ENCODE measurements at regions not wholly inside any gene's neighbourhood (a gene's known extent, or its start where the extent isn't known, plus 50 kb on each side); places are given as distances from the start of the nearest gene placed in this dataset.

GRCh38 chr9:113658545-113658895, 195.0 kb downstream of the RGS3 start:
- H3K36me3 ChIP-seq (ENCODE audit: low read length): no peaks in the 10 kb centered on the region
- no peaks in the 10 kb centered on the region for H4K20me1 ChIP-seq (ENCODE audit: low read depth, low read length)
- no peak overlapping the region for H3K9ac ChIP-seq (ENCODE audit: low read length)
- H2AFZ ChIP-seq (ENCODE audit: low read depth, low read length, severe bottlenecking): no peak overlapping the region
- H3K4me3 ChIP-seq (ENCODE audit: insufficient read depth, low read length, poor library complexity, severe bottlenecking): no peak overlapping the region
- no peaks in the 10 kb centered on the region for H3K27me3 ChIP-seq (ENCODE audit: low read length)
- no peaks in the 10 kb centered on the region for H3K79me2 ChIP-seq (ENCODE audit: insufficient read depth, low read length)
- H3K9me3 ChIP-seq (ENCODE audit: insufficient read depth, low read length): no peaks in the 10 kb centered on the region
- no peak overlapping the region for H3K4me2 ChIP-seq (ENCODE audit: low read depth, low read length, poor library complexity, severe bottlenecking)
- H3F3A ChIP-seq (ENCODE audit: insufficient read depth): no peaks in the 10 kb centered on the region
- H3K27ac ChIP-seq (ENCODE audit: low read depth, low read length): no peak overlapping the region
- H3K9me2 ChIP-seq (replicated peaks; ENCODE audit: insufficient read depth, low read length): no peaks in the 10 kb centered on the region
- TF ChIP-seq CTCF (IDR thresholded peaks at IDR 0.05; ENCODE audit: insufficient read depth, low read length, poor library complexity, severe bottlenecking) (no peak), EZH2phosphoT487 (conservative IDR thresholded peaks at IDR 0.05; ENCODE audit: low read length) (no peak)

GRCh38 chr9:113659039-113659438, 195.5 kb downstream of the RGS3 start:
- Histone ChIP-seq H3K27ac (ENCODE audit: low read depth, low read length) (no peak overlapping the region), H3K79me2 (ENCODE audit: insufficient read depth, low read length) (no peaks in the 10 kb centered on the region), H3K9me3 (ENCODE audit: insufficient read depth, low read length) (no peaks in the 10 kb centered on the region), H3K4me3 (ENCODE audit: insufficient read depth, low read length, poor library complexity, severe bottlenecking) (no peak overlapping the region), H3K4me2 (ENCODE audit: low read depth, low read length, poor library complexity, severe bottlenecking) (no peak overlapping the region), H2AFZ (ENCODE audit: low read depth, low read length, severe bottlenecking) (no peak overlapping the region), H4K20me1 (ENCODE audit: low read depth, low read length) (no peaks in the 10 kb centered on the region), H3K9me2 (replicated peaks; ENCODE audit: insufficient read depth, low read length) (no peaks in the 10 kb centered on the region), H3K36me3 (ENCODE audit: low read length) (no peaks in the 10 kb centered on the region), H3K9ac (ENCODE audit: low read length) (no peak overlapping the region), H3K27me3 (ENCODE audit: low read length) (no peaks in the 10 kb centered on the region), H3F3A (ENCODE audit: insufficient read depth) (no peaks in the 10 kb centered on the region)
- TF ChIP-seq EZH2phosphoT487 (conservative IDR thresholded peaks at IDR 0.05; ENCODE audit: low read length) (no peak), CTCF (IDR thresholded peaks at IDR 0.05; ENCODE audit: insufficient read depth, low read length, poor library complexity, severe bottlenecking) (no peak)

GRCh38 chr9:113659740-113660139, 196.2 kb downstream of the RGS3 start:
- no peak overlapping the region for H3K27ac ChIP-seq (ENCODE audit: low read depth, low read length)
- no peaks in the 10 kb centered on the region for H4K20me1 ChIP-seq (ENCODE audit: low read depth, low read length)
- H3K79me2 ChIP-seq (ENCODE audit: insufficient read depth, low read length): no peaks in the 10 kb centered on the region
- no peak overlapping the region for H3K4me3 ChIP-seq (ENCODE audit: insufficient read depth, low read length, poor library complexity, severe bottlenecking)
- no peaks in the 10 kb centered on the region for H3F3A ChIP-seq (ENCODE audit: insufficient read depth)
- no peaks in the 10 kb centered on the region for H3K9me2 ChIP-seq (replicated peaks; ENCODE audit: insufficient read depth, low read length)
- no peak overlapping the region for H3K4me2 ChIP-seq (ENCODE audit: low read depth, low read length, poor library complexity, severe bottlenecking)
- no peak overlapping the region for H3K9ac ChIP-seq (ENCODE audit: low read length)
- H3K36me3 ChIP-seq (ENCODE audit: low read length): no peaks in the 10 kb centered on the region
- no peak overlapping the region for H2AFZ ChIP-seq (ENCODE audit: low read depth, low read length, severe bottlenecking)
- no peak for TF ChIP-seq CTCF (IDR thresholded peaks at IDR 0.05; ENCODE audit: insufficient read depth, low read length, poor library complexity, severe bottlenecking)
- TF ChIP-seq EZH2phosphoT487 (conservative IDR thresholded peaks at IDR 0.05; ENCODE audit: low read length): no peak
- no peaks in the 10 kb centered on the region for H3K27me3 ChIP-seq (ENCODE audit: low read length)
- H3K9me3 ChIP-seq (ENCODE audit: insufficient read depth, low read length): no peaks in the 10 kb centered on the region

GRCh38 chr9:113660196-113660595, 196.7 kb downstream of the RGS3 start:
- H3K36me3 ChIP-seq (ENCODE audit: low read length): no peaks in the 10 kb centered on the region
- no peaks in the 10 kb centered on the region for H3K9me2 ChIP-seq (replicated peaks; ENCODE audit: insufficient read depth, low read length)
- H3F3A ChIP-seq (ENCODE audit: insufficient read depth): no peaks in the 10 kb centered on the region
- H3K27me3 ChIP-seq (ENCODE audit: low read length): no peaks in the 10 kb centered on the region
- H3K9me3 ChIP-seq (ENCODE audit: insufficient read depth, low read length): no peaks in the 10 kb centered on the region
- no peak overlapping the region for H3K9ac ChIP-seq (ENCODE audit: low read length)
- TF ChIP-seq CTCF (IDR thresholded peaks at IDR 0.05; ENCODE audit: insufficient read depth, low read length, poor library complexity, severe bottlenecking): no peak
- no peak for TF ChIP-seq EZH2phosphoT487 (conservative IDR thresholded peaks at IDR 0.05; ENCODE audit: low read length)
- no peak overlapping the region for H3K4me3 ChIP-seq (ENCODE audit: insufficient read depth, low read length, poor library complexity, severe bottlenecking)
- no peak overlapping the region for H3K4me2 ChIP-seq (ENCODE audit: low read depth, low read length, poor library complexity, severe bottlenecking)
- H2AFZ ChIP-seq (ENCODE audit: low read depth, low read length, severe bottlenecking): no peak overlapping the region
- H3K79me2 ChIP-seq (ENCODE audit: insufficient read depth, low read length): no peaks in the 10 kb centered on the region
- H3K27ac ChIP-seq (ENCODE audit: low read depth, low read length): no peak overlapping the region
- no peaks in the 10 kb centered on the region for H4K20me1 ChIP-seq (ENCODE audit: low read depth, low read length)
